Esophagus squamous epithelium (tissue), 4 donors: ENCODE measurements at regions not wholly inside any gene's neighbourhood (a gene's known extent, or its start where the extent isn't known, plus 50 kb on each side); places are given as distances from the start of the nearest gene placed in this dataset.
"Not testable (repeated sequence)": the region's sequence is repeated elsewhere in the genome, so short reads cannot be mapped to it uniquely, and the experiment has no call there.

Source experiments
- CTCF ChIP-seq, 6 experiments: fragments of 450-650 bp in 4 of 6; fragments of 200-600 bp in 2 of 6; sonication (generic) in 2 of 6; IDR thresholded peaks; one replicate each; pipeline ENCODE4 v1.5.1; 2016 to 2019; ENCODE audit warnings: antibody characterized with exemption in 6 of 6, mild to moderate bottlenecking in 4 of 6, moderate library complexity in 4 of 6
- POLR2A ChIP-seq, 4 donors: fragments of 450-650 bp; IDR thresholded peaks; one replicate each; pipeline ENCODE4 v1.6.1; 2017; ENCODE audit warnings: antibody characterized with exemption in 4 of 4, mild to moderate bottlenecking in 4 of 4, moderate library complexity in 3 of 4

- TF ChIP-seq CTCF, POLR2A (IDR thresholded peaks at IDR 0.05): not testable (repeated sequence)
These were observed 98.3 kb upstream of the THOC3 start for GRCh38 chr5:176066262-176066945.
